ENCODE measurements at regions not wholly inside any gene's neighbourhood (a gene's known extent, or its start where the extent isn't known, plus 50 kb on each side); places are given as distances from the start of the nearest gene placed in this dataset.

- ATAC-seq: no peak
- H3K36me3 ChIP-seq: no peaks in the 10 kb centered on the region
- H3K9me3 ChIP-seq: no peaks in the 10 kb centered on the region
- no peak for DNase-seq
- H3K27me3 ChIP-seq: no peaks in the 10 kb centered on the region
- H3K4me3 ChIP-seq: no peak overlapping the region
- TF ChIP-seq, protein P1, sequence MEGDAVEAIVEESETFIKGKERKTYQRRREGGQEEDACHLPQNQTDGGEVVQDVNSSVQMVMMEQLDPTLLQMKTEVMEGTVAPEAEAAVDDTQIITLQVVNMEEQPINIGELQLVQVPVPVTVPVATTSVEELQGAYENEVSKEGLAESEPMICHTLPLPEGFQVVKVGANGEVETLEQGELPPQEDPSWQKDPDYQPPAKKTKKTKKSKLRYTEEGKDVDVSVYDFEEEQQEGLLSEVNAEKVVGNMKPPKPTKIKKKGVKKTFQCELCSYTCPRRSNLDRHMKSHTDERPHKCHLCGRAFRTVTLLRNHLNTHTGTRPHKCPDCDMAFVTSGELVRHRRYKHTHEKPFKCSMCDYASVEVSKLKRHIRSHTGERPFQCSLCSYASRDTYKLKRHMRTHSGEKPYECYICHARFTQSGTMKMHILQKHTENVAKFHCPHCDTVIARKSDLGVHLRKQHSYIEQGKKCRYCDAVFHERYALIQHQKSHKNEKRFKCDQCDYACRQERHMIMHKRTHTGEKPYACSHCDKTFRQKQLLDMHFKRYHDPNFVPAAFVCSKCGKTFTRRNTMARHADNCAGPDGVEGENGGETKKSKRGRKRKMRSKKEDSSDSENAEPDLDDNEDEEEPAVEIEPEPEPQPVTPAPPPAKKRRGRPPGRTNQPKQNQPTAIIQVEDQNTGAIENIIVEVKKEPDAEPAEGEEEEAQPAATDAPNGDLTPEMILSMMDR (IDR thresholded peaks at IDR 0.05): no peak
- intact Hi-C loops (cut with DNase I): no loop called here
- no peaks in the 10 kb centered on the region for H3K4me1 ChIP-seq
- H3K27ac ChIP-seq: no peak overlapping the region
Measured at GRCh38 chr3:115552007-115552406, 71.3 kb upstream of the GAP43 start.

GRCh38 chr3:115553796-115554486, 69.4 kb upstream of the GAP43 start:
- no peak overlapping the region for H3K27ac ChIP-seq
- ATAC-seq (no peak), DNase-seq (no peak)
- no peaks in the 10 kb centered on the region for H3K4me1 ChIP-seq
- no peak overlapping the region for H3K4me3 ChIP-seq
- H3K27me3 ChIP-seq: no peaks in the 10 kb centered on the region
- no peaks in the 10 kb centered on the region for H3K9me3 ChIP-seq
- TF ChIP-seq, protein P1 (IDR thresholded peaks at IDR 0.05): no peak
- no peaks in the 10 kb centered on the region for H3K36me3 ChIP-seq
- intact Hi-C loops (cut with DNase I): no loop called here

- Histone ChIP-seq H3K4me1 (no peaks in the 10 kb centered on the region), H3K27me3 (no peaks in the 10 kb centered on the region), H3K27ac (no peak overlapping the region), H3K36me3 (no peaks in the 10 kb centered on the region), H3K4me3 (no peak overlapping the region), H3K9me3 (no peaks in the 10 kb centered on the region)
- TF ChIP-seq, protein P1 (IDR thresholded peaks at IDR 0.05): no peak
- DNase-seq (no peak), ATAC-seq (no peak)
- intact Hi-C loops (cut with DNase I): no loop called here
Measured at GRCh38 chr3:115554487-115554807, 68.9 kb upstream of the GAP43 start.

- H3K27ac ChIP-seq: no peak overlapping the region
- TF ChIP-seq, protein P1 (IDR thresholded peaks at IDR 0.05): no peak
- H3K4me1 ChIP-seq: no peaks in the 10 kb centered on the region
- ATAC-seq: no peak
- intact Hi-C loops (cut with DNase I): no loop called here
- H3K4me3 ChIP-seq: no peak overlapping the region
- H3K36me3 ChIP-seq: no peaks in the 10 kb centered on the region
- no peaks in the 10 kb centered on the region for H3K27me3 ChIP-seq
- no peak for DNase-seq
- no peaks in the 10 kb centered on the region for H3K9me3 ChIP-seq
Measured at GRCh38 chr3:115562636-115563267, 60.6 kb upstream of the GAP43 start.

DNA sequence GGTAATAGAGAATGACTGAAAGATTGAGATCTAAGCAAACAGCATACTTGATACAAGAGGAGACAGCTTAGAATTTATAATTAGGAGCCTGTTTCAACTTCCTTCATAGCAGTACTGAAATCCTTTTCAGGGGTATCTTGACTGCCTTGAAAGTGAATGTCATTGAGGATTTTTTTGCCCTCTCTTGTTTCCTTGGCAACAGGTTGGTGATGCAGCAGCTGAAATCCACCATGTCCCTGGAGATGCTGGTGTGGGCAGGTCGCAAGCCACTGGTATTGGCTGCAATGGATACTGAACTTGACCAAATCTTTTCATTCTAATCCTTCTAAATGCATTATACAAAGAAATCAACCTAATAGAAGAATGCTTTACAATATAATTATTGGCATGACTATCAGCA, 59.3 kb upstream of the GAP43 start:
- intact Hi-C loops (cut with DNase I): no loop called here
- TF ChIP-seq, protein P1 (IDR thresholded peaks at IDR 0.05): no peak
- ATAC-seq: no peak

More for the DNA sequence above, 59.3 kb upstream of the GAP43 start:
- Histone ChIP-seq H3K36me3 (no peaks in the 10 kb centered on the region), H3K4me1 (no peaks in the 10 kb centered on the region), H3K27me3 (no peaks in the 10 kb centered on the region), H3K27ac (no peak overlapping the region), H3K4me3 (no peak overlapping the region), H3K9me3 (no peaks in the 10 kb centered on the region)
- DNase-seq: no peak
